Loucy (cell line): ENCODE measurements at regions not wholly inside any gene's neighbourhood (a gene's known extent, or its start where the extent isn't known, plus 50 kb on each side); places are given as distances from the start of the nearest gene placed in this dataset.

ENCODE experiments used
- H2AFZ ChIP-seq: fragments of 200-600 bp; sonication (generic); 2 replicates; pipeline ENCODE4 v1.6.0; 2016; ENCODE audit warnings: antibody characterized with exemption, mild to moderate bottlenecking, low read length, moderate library complexity
- H3F3A ChIP-seq: fragments of 200-600 bp; 2 replicates; pipeline ENCODE4 v1.6.0; 2016; ENCODE audit warnings: antibody characterized with exemption, low read depth, mild to moderate bottlenecking
- H3K27me3 ChIP-seq: fragments of 200-600 bp; sonication (generic); 2 replicates; pipeline ENCODE4 v1.6.1; 2014; ENCODE audit warnings: low read length, mild to moderate bottlenecking; ENCODE audit not compliant: insufficient read depth, poor library complexity, severe bottlenecking
- H3K36me3 ChIP-seq: fragments of 200-600 bp; sonication (generic); 2 replicates; pipeline ENCODE4 v1.6.1; 2016; ENCODE audit warnings: low read length; ENCODE audit not compliant: insufficient read depth
- H3K4me1 ChIP-seq: fragments of 200-600 bp; sonication (generic); 2 replicates; pipeline ENCODE4 v1.5.1; 2014; ENCODE audit warnings: low read length, mild to moderate bottlenecking; ENCODE audit not compliant: insufficient read depth, poor library complexity, severe bottlenecking
- H3K4me2 ChIP-seq: fragments of 200-600 bp; sonication (generic); 2 replicates; pipeline ENCODE4 v1.6.0; 2014; ENCODE audit warnings: antibody characterized with exemption, low read length, low read depth, mild to moderate bottlenecking; ENCODE audit not compliant: poor library complexity, severe bottlenecking
- H3K4me3 ChIP-seq: fragments of 200-600 bp; sonication (generic); 2 replicates; pipeline ENCODE4 v1.5.1; 2014; ENCODE audit warnings: low read length, mild to moderate bottlenecking, mixed read lengths; ENCODE audit not compliant: poor library complexity, severe bottlenecking
- H3K79me2 ChIP-seq: fragments of 200-600 bp; sonication (generic); 2 replicates; pipeline ENCODE4 v1.6.1; 2014; ENCODE audit warnings: low read length; ENCODE audit not compliant: insufficient read depth
- H3K9ac ChIP-seq: fragments of 200-600 bp; sonication (generic); 2 replicates; pipeline ENCODE4 v1.6.0; 2014; ENCODE audit warnings: mild to moderate bottlenecking, low read depth, low read length, moderate library complexity; ENCODE audit not compliant: poor library complexity, severe bottlenecking
- H3K9me2 ChIP-seq: fragments of 200-600 bp; sonication (generic); replicated peaks from 2 replicates; pipeline ENCODE4 v1.6.1; 2016; ENCODE audit warnings: low read depth, low read length, mixed read lengths
- H3K9me3 ChIP-seq: fragments of 200-600 bp; sonication (generic); 2 replicates; pipeline ENCODE4 v1.6.1; 2014; ENCODE audit warnings: mild to moderate bottlenecking, antibody characterized with exemption, low read length, low read depth; ENCODE audit not compliant: insufficient read depth
- H4K20me1 ChIP-seq: fragments of 200-600 bp; sonication (generic); 2 replicates; pipeline ENCODE4 v1.6.0; 2014; ENCODE audit warnings: antibody characterized with exemption, low read length, mild to moderate bottlenecking; ENCODE audit not compliant: insufficient read depth, poor library complexity, severe bottlenecking
- CTCF ChIP-seq: fragments of 200-600 bp; sonication (generic); conservative IDR thresholded peaks from 2 replicates; pipeline ENCODE4 v1.5.1; 2014; ENCODE audit warnings: mild to moderate bottlenecking, antibody characterized with exemption, low read length
- EZH2phosphoT487 ChIP-seq: fragments of 200-600 bp; IDR thresholded peaks from 2 replicates; pipeline ENCODE4 v1.6.1; 2018; ENCODE audit warnings: antibody characterized with exemption, mild to moderate bottlenecking, moderate library complexity, borderline replicate concordance

GRCh38 chr12:97324471-97324870 lies 138.1 kb upstream of the RMST start:
- Histone ChIP-seq H3K79me2 (no peaks in the 10 kb centered on the region), H2AFZ (no peak overlapping the region), H3K9me3 (no peaks in the 10 kb centered on the region), H3K27me3 (no peaks in the 10 kb centered on the region), H4K20me1 (no peaks in the 10 kb centered on the region), H3K9me2 (no peaks in the 10 kb centered on the region), H3K4me3 (no peak overlapping the region), H3K4me2 (no peak overlapping the region), H3K4me1 (no peaks in the 10 kb centered on the region), H3K9ac (no peak overlapping the region), H3K36me3 (no peaks in the 10 kb centered on the region), H3F3A (no peaks in the 10 kb centered on the region)
- TF ChIP-seq CTCF (no peak), EZH2phosphoT487 (no peak)

DNA sequence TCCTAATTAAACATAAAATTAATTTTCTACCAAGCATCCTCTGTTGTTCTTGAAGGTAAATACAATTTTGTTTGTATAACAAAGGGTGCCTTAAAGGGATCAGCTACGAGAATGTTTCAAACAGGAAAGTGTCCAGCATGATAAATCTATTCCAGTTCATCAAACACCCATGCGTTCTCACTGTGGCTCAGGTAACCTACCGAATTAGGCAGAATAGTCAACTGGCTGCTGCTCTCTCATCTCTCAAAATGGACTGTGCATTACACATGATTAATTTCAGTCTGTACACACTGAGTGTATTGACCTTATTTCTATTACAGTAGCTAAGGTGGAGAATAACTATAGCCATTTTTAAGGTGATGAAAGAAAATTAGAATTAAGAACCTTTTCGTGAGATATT lies 127.5 kb upstream of the RMST start:
- TF ChIP-seq EZH2phosphoT487, result no peak
- no peak for TF ChIP-seq CTCF
- H3K9me3 ChIP-seq, result no peaks in the 10 kb centered on the region
- H3K9ac ChIP-seq, result no peak overlapping the region
- no peak overlapping the region for H3K4me3 ChIP-seq
- H3F3A ChIP-seq, result no peaks in the 10 kb centered on the region
- H3K4me1 ChIP-seq, result no peaks in the 10 kb centered on the region
- H3K9me2 ChIP-seq, result no peaks in the 10 kb centered on the region
- no peak overlapping the region for H3K4me2 ChIP-seq
- no peaks in the 10 kb centered on the region for H3K27me3 ChIP-seq
- no peak overlapping the region for H2AFZ ChIP-seq
- no peaks in the 10 kb centered on the region for H4K20me1 ChIP-seq
- no peaks in the 10 kb centered on the region for H3K36me3 ChIP-seq
- H3K79me2 ChIP-seq, result no peaks in the 10 kb centered on the region

DNA sequence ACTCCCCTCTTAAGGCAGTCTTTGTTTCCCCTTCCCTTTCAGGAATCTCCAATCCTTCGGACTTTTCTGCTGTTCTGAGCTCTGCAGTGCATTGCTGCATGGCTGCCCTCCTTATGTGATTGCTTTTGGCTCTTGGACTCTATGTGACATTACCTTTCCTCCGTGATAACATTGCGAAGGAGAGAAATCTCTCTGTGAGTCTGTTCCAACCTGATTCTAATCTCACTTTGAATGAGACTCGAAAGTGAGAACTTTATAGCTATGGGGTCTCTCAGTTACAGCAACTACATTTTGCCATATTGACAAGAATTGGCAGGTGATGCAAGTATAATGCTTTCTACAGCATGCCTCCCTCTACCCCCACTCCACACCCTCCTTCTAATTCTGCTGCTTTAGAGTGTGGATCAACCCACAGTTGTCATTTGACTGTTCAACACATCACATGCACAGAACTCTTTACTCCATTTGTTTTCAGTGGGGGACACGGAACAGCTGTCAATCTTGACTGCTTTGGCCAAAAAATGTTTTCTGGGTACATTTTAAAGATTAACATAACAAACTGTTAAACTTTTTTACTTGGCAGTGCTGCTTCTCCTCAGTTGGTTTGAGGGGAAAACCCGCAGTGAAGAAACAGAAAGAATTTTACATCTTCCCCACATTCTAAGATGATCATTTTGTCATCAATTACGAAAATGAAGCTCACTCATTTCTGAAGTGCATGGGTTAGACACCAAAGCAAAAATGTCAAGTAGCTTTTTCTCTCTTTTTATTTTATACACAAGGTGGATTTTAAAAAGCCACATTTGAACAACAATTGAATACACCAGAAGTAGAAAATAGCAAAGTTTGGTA lies 125.5 kb upstream of the RMST start:
- Histone ChIP-seq H3K4me1 (no peaks in the 10 kb centered on the region), H3K9ac (no peak overlapping the region), H2AFZ (no peak overlapping the region), H3K27me3 (no peaks in the 10 kb centered on the region), H3K9me2 (no peaks in the 10 kb centered on the region), H3K4me3 (no peak overlapping the region), H3F3A (no peaks in the 10 kb centered on the region), H3K79me2 (no peaks in the 10 kb centered on the region), H3K4me2 (no peak overlapping the region), H3K9me3 (no peaks in the 10 kb centered on the region), H4K20me1 (no peaks in the 10 kb centered on the region), H3K36me3 (no peaks in the 10 kb centered on the region)
- TF ChIP-seq EZH2phosphoT487 (no peak), CTCF (no peak)
